Inferior parietal cortex (tissue), 1 donor: ENCODE measurements at regions not wholly inside any gene's neighbourhood (a gene's known extent, or its start where the extent isn't known, plus 50 kb on each side); places are given as distances from the start of the nearest gene placed in this dataset.

ENCODE experiments used
- DNase-seq: peaks from one replicate; pipeline ENCODE4 v3.0.0-alpha.2; 2016; ENCODE audit errors: extremely low spot score

GRCh38 chr18:67652288-67652687 lies 135.8 kb upstream of the DSEL start:
- DNase-seq: no peak

GRCh38 chr18:67651438-67651837 lies 134.9 kb upstream of the DSEL start:
- no peak for DNase-seq

- DNase-seq: no peak
These were observed 134.3 kb upstream of the DSEL start for GRCh38 chr18:67650686-67651385.

- no peak for DNase-seq
These were observed 130.4 kb upstream of the DSEL start for GRCh38 chr18:67646890-67647289.

- DNase-seq: no peak
These were observed 127.7 kb upstream of the DSEL start for GRCh38 chr18:67644226-67644625.

- no peak for DNase-seq
These were observed 123.4 kb upstream of the DSEL start for GRCh38 chr18:67639872-67640271.

- DNase-seq: no peak
These were observed 120.3 kb upstream of the DSEL start for GRCh38 chr18:67636597-67637385.

- DNase-seq: no peak
These were observed 118.3 kb upstream of the DSEL start for GRCh38 chr18:67634631-67635338.

GRCh38 chr18:67633939-67634338 lies 117.4 kb upstream of the DSEL start:
- no peak for DNase-seq

- DNase-seq: no peak
These were observed 105.4 kb upstream of the DSEL start for GRCh38 chr18:67621906-67622305.

GRCh38 chr18:67621049-67621713 lies 104.7 kb upstream of the DSEL start:
- no peak for DNase-seq

- DNase-seq: no peak
These were observed 101.5 kb upstream of the DSEL start for GRCh38 chr18:67618061-67618460.

- DNase-seq: no peak
These were observed 99.4 kb upstream of the DSEL start for GRCh38 chr18:67615876-67616275.

GRCh38 chr18:67613731-67614130 lies 97.2 kb upstream of the DSEL start:
- DNase-seq: no peak

- no peak for DNase-seq
These were observed 95.8 kb upstream of the DSEL start for GRCh38 chr18:67612281-67612680.

- peak; percentile 11 for DNase-seq
These were observed 92.2 kb upstream of the DSEL start for GRCh38 chr18:67608615-67609273.

GRCh38 chr18:67608191-67608590 lies 91.7 kb upstream of the DSEL start:
- DNase-seq: no peak

GRCh38 chr18:67600181-67601180 lies 84.0 kb upstream of the DSEL start:
- no peak for DNase-seq

- DNase-seq: no peak
These were observed 82.8 kb upstream of the DSEL start for GRCh38 chr18:67599277-67599676.

- DNase-seq: no peak
These were observed 81.2 kb upstream of the DSEL start for GRCh38 chr18:67597759-67598158.
